B cell (primary cell): ENCODE measurements at regions not wholly inside any gene's neighbourhood (a gene's known extent, or its start where the extent isn't known, plus 50 kb on each side); places are given as distances from the start of the nearest gene placed in this dataset.

Experiments used
- ATAC-seq: fragments of 200-7000 bp; cut with Tn5 transposase; one replicate; pipeline ENCODE4 v1.10.0; 2021; ENCODE audit warnings: low read depth, mild to moderate bottlenecking, moderate number of reproducible peaks, moderate library complexity
- CTCF ChIA-PET: fragments of 350-600 bp; sonication (Branson Sonifier 250); formaldehyde crosslinking; loops from one replicate; lab custom pipeline; 2021; ENCODE audit warnings: antibody characterized with exemption, inconsistent platforms; lab: Charles Lee
- POLR2A ChIA-PET: fragments of 350-600 bp; sonication (Branson Sonifier 250); formaldehyde crosslinking; loops from one replicate; lab custom pipeline; 2021; ENCODE audit warnings: antibody characterized with exemption; lab: Charles Lee
- DNase-seq: peaks from one replicate; pipeline ENCODE4 v3.0.0; 2013
- H2AFZ ChIP-seq: 2 replicates; pipeline ENCODE4 v1.6.1; 2012; ENCODE audit warnings: mild to moderate bottlenecking, low read depth, low read length; ENCODE audit not compliant: insufficient read depth, poor library complexity, severe bottlenecking
- H3K27ac ChIP-seq, 2 donors: 1 replicate in 1 of 2; 2 replicates in 1 of 2; pipeline ENCODE4 v1.5.1; 2012 to 2013; ENCODE audit warnings: low read length in 2 of 2, mild to moderate bottlenecking in 2 of 2, moderate library complexity in 1 of 2
- H3K27me3 ChIP-seq, 4 experiments: fragments of 200-600 bp in 1 of 4; sonication (generic) in 1 of 4; replicated peaks in 1 of 4; 1 replicate in 2 of 4; 2 replicates in 2 of 4; pipeline versions ENCODE4 v1.6.1 to v1.7.0; 2013 to 2016; ENCODE audit warnings: low read length in 3 of 4, mild to moderate bottlenecking in 2 of 4, mixed read lengths in 1 of 4, moderate library complexity in 1 of 4; ENCODE audit not compliant: insufficient read depth in 4 of 4, control insufficient read depth in 3 of 4; ENCODE audit errors: control extremely low read depth in 1 of 4
- H3K36me3 ChIP-seq, 2 experiments: replicated peaks in 1 of 2; 1 replicate in 1 of 2; 2 replicates in 1 of 2; pipeline versions ENCODE4 v1.6.1 to v1.7.1; 2013; ENCODE audit warnings: low read length in 1 of 2; ENCODE audit not compliant: insufficient read depth in 2 of 2, control insufficient read depth in 1 of 2; ENCODE audit errors: control extremely low read depth in 1 of 2, extremely low read depth in 1 of 2
- H3K4me1 ChIP-seq, 2 donors: fragments of 200-600 bp in 1 of 2; sonication (generic) in 1 of 2; 1 replicate in 1 of 2; 2 replicates in 1 of 2; pipeline versions ENCODE4 v1.5.1 to v1.6.1; 2013 to 2017; ENCODE audit warnings: low read length in 2 of 2; ENCODE audit not compliant: control insufficient read depth in 2 of 2, insufficient read depth in 2 of 2
- H3K4me2 ChIP-seq: replicated peaks from 2 replicates; pipeline ENCODE3; 2012; ENCODE audit warnings: mild to moderate bottlenecking, low read depth, low read length; ENCODE audit not compliant: poor library complexity, severe bottlenecking
- H3K4me3 ChIP-seq, 5 experiments: fragments of 200-600 bp in 1 of 5; sonication (generic) in 1 of 5; 1 replicate in 3 of 5; 2 replicates in 2 of 5; pipeline versions ENCODE4 v1.5.1 to v1.7.0; 2011 to 2016; ENCODE audit warnings: low read length in 4 of 5, mild to moderate bottlenecking in 4 of 5, low read depth in 2 of 5, control low read depth in 1 of 5, moderate library complexity in 1 of 5; ENCODE audit not compliant: insufficient read depth in 1 of 5; ENCODE audit errors: control extremely low read depth in 1 of 5, extremely low read depth in 1 of 5
- H3K79me2 ChIP-seq: fragments of 200-600 bp; sonication (generic); one replicate; pipeline ENCODE4 v1.6.0; 2016; ENCODE audit warnings: low read length; ENCODE audit not compliant: control insufficient read depth, insufficient read depth
- H3K9ac ChIP-seq: fragments of 200-600 bp; sonication (generic); 2 replicates; pipeline ENCODE4 v1.6.1; 2017; ENCODE audit warnings: mild to moderate bottlenecking, low read length, moderate library complexity
- H3K9me3 ChIP-seq, 3 donors: one replicate each; pipeline versions ENCODE4 v1.6.1 to v1.7.1; 2013; ENCODE audit warnings: low read length in 2 of 3; ENCODE audit not compliant: control insufficient read depth in 2 of 3, insufficient read depth in 1 of 3; ENCODE audit errors: control extremely low read depth in 1 of 3
- H4K20me1 ChIP-seq: 2 replicates; pipeline ENCODE4 v1.6.0; 2012; ENCODE audit warnings: mild to moderate bottlenecking, low read length; ENCODE audit not compliant: insufficient read depth, control insufficient read depth, poor library complexity, severe bottlenecking
- H3K27ac Mint-ChIP-seq: one replicate; pipeline ENCODE4 v1.8.0; 2021; ENCODE audit warnings: mixed read lengths
- H3K27me3 Mint-ChIP-seq: one replicate; pipeline ENCODE4 v1.8.0; 2021; ENCODE audit warnings: mixed read lengths
- H3K4me1 Mint-ChIP-seq: one replicate; pipeline ENCODE4 v1.8.0; 2021; ENCODE audit warnings: mixed read lengths
- H3K4me3 Mint-ChIP-seq: one replicate; pipeline ENCODE4 v1.8.0; 2021; ENCODE audit warnings: mixed read lengths
- H3K9me3 Mint-ChIP-seq: one replicate; pipeline ENCODE4 v1.8.0; 2022; ENCODE audit warnings: mixed read lengths; ENCODE audit not compliant: insufficient read depth
- CTCF ChIP-seq: fragments of 200-600 bp; IDR thresholded peaks from one replicate; pipeline ENCODE4 v1.8.0; 2022; ENCODE audit warnings: antibody characterized with exemption, mild to moderate bottlenecking
- EZH2 ChIP-seq: IDR thresholded peaks from 2 replicates; pipeline ENCODE4 v1.6.1; 2012; ENCODE audit warnings: borderline replicate concordance, low read depth, mild to moderate bottlenecking, moderate library complexity, low read length; ENCODE audit not compliant: insufficient read depth, poor library complexity, severe bottlenecking
- WGBS: methylation state at CpG from one replicate; pipeline ENCODE4 v1.1.5; 2013; ENCODE audit warnings: missing lambda C conversion rate; ENCODE audit not compliant: insufficient coverage; 5-methylcytosine and 5-hydroxymethylcytosine counted together
- intact Hi-C: fragments of 100-400 bp; cut with micrococcal nuclease; formaldehyde crosslinking; loops from one replicate; pipeline ENCODE4 v1.10.0; 2022

- Histone ChIP-seq H3K9ac (no peak overlapping the region), H3K27ac (no peak overlapping the region), H3K4me1 (no peaks in the 10 kb centered on the region), H3K27me3 (no peaks in the 10 kb centered on the region), H3K36me3 (no peaks in the 10 kb centered on the region), H3K4me3 (no peak overlapping the region), H3K79me2 (no peaks in the 10 kb centered on the region), H3K4me2 (no peak overlapping the region), H4K20me1 (no peaks in the 10 kb centered on the region), H2AFZ (no peak overlapping the region), H3K9me3 (no peaks in the 10 kb centered on the region)
- WGBS: 86% methylated on average over 3 of the region's 4 CpGs
- ChIA-PET CTCF (no interaction called here), POLR2A (no interaction called here)
- Mint-ChIP-seq H3K4me1 (no peaks in the 10 kb centered on the region), H3K9me3 (no peaks in the 10 kb centered on the region), H3K27ac (no peak overlapping the region), H3K27me3 (no peaks in the 10 kb centered on the region), H3K4me3 (no peak overlapping the region)
- ATAC-seq (no peak), DNase-seq (no peak)
- intact Hi-C loops: no loop called here
- TF ChIP-seq CTCF (no peak), EZH2 (no peak)
These were observed 1519.2 kb downstream of the EFNB2 start for GRCh38 chr13:105016266-105016665.

- Histone ChIP-seq H3K27me3 (no peaks in the 10 kb centered on the region), H3K4me2 (no peak overlapping the region), H3K9me3 (no peaks in the 10 kb centered on the region), H3K4me3 (no peak overlapping the region), H3K4me1 (no peaks in the 10 kb centered on the region), H2AFZ (no peak overlapping the region), H3K36me3 (no peaks in the 10 kb centered on the region), H3K79me2 (no peaks in the 10 kb centered on the region), H3K9ac (no peak overlapping the region), H3K27ac (no peak overlapping the region), H4K20me1 (no peaks in the 10 kb centered on the region)
- Mint-ChIP-seq H3K9me3 (no peaks in the 10 kb centered on the region), H3K4me1 (no peaks in the 10 kb centered on the region), H3K27me3 (no peaks in the 10 kb centered on the region), H3K4me3 (no peak overlapping the region), H3K27ac (no peak overlapping the region)
- CTCF ChIA-PET: no interaction called here
- TF ChIP-seq EZH2 (no peak), CTCF (no peak)
- WGBS: 93% methylated on average over 1 of the region's 5 CpGs
- intact Hi-C loops: no loop called here
- POLR2A ChIA-PET: no interaction called here
- ATAC-seq: no peak
- no peak for DNase-seq
These were observed 1526.9 kb downstream of the EFNB2 start for GRCh38 chr13:105008604-105009003.
